ENCODE measurements at regions not wholly inside any gene's neighbourhood (a gene's known extent, or its start where the extent isn't known, plus 50 kb on each side); places are given as distances from the start of the nearest gene placed in this dataset.

GRCh38 chr7:98459529-98459928 lies 58.6 kb upstream of the BAIAP2L1 start:
- H3K9ac ChIP-seq, result no peak overlapping the region
- H3K79me2 ChIP-seq, result no peaks in the 10 kb centered on the region
- no peak overlapping the region for H3K4me2 ChIP-seq (ENCODE audit: low read length)
- H3K4me3 ChIP-seq (ENCODE audit: low read depth, low read length), result no peak overlapping the region
- no peaks in the 10 kb centered on the region for H3K9me3 ChIP-seq (ENCODE audit: control insufficient read depth, low read length)
- H3K36me3 ChIP-seq (ENCODE audit: control insufficient read depth, insufficient read depth, low read length), result no peaks in the 10 kb centered on the region
- H3K27ac ChIP-seq, result no peak overlapping the region
- no peaks in the 10 kb centered on the region for H3K27me3 ChIP-seq (ENCODE audit: control insufficient read depth, insufficient read depth, low read length)
- no peaks in the 10 kb centered on the region for H3K4me1 ChIP-seq
- TF ChIP-seq, protein P1, sequence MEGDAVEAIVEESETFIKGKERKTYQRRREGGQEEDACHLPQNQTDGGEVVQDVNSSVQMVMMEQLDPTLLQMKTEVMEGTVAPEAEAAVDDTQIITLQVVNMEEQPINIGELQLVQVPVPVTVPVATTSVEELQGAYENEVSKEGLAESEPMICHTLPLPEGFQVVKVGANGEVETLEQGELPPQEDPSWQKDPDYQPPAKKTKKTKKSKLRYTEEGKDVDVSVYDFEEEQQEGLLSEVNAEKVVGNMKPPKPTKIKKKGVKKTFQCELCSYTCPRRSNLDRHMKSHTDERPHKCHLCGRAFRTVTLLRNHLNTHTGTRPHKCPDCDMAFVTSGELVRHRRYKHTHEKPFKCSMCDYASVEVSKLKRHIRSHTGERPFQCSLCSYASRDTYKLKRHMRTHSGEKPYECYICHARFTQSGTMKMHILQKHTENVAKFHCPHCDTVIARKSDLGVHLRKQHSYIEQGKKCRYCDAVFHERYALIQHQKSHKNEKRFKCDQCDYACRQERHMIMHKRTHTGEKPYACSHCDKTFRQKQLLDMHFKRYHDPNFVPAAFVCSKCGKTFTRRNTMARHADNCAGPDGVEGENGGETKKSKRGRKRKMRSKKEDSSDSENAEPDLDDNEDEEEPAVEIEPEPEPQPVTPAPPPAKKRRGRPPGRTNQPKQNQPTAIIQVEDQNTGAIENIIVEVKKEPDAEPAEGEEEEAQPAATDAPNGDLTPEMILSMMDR (IDR thresholded peaks at IDR 0.05), result no peak
- H2AFZ ChIP-seq, result no peak overlapping the region

- H3K4me2 ChIP-seq (ENCODE audit: low read length), result no peak overlapping the region
- no peak overlapping the region for H3K4me3 ChIP-seq (ENCODE audit: low read depth, low read length)
- no peaks in the 10 kb centered on the region for H3K36me3 ChIP-seq (ENCODE audit: control insufficient read depth, insufficient read depth, low read length)
- no peaks in the 10 kb centered on the region for H3K79me2 ChIP-seq
- TF ChIP-seq, protein P1 (IDR thresholded peaks at IDR 0.05), result no peak
- H3K9me3 ChIP-seq (ENCODE audit: control insufficient read depth, low read length), result no peaks in the 10 kb centered on the region
- H3K9ac ChIP-seq, result no peak overlapping the region
- no peaks in the 10 kb centered on the region for H3K4me1 ChIP-seq
- no peak overlapping the region for H2AFZ ChIP-seq
- no peaks in the 10 kb centered on the region for H3K27me3 ChIP-seq (ENCODE audit: control insufficient read depth, insufficient read depth, low read length)
- H3K27ac ChIP-seq, result no peak overlapping the region
These were observed 57.4 kb upstream of the BAIAP2L1 start for GRCh38 chr7:98458090-98458875.

DNA sequence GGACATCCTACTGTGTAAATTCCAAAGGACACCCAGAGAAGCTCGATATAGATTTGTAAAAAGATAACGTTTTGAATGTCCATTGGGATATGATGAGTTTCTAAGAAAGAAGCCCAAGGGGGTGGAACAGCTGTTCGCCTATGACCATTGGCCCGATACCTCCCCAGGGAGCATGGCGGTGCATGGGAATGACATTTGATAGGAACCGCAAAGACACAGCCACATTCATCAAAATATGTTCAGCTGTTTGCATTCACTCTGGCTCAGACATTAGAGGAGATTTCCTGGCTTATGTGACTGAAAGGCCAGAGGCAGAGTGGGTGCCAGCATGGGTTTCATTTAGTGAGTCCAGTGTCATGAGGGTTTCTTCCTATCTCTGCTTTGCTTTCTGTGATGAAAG lies 56.0 kb upstream of the BAIAP2L1 start:
- Histone ChIP-seq H3K79me2 (no peaks in the 10 kb centered on the region), H3K4me1 (no peaks in the 10 kb centered on the region), H3K36me3 (ENCODE audit: control insufficient read depth, insufficient read depth, low read length) (no peaks in the 10 kb centered on the region), H3K4me3 (ENCODE audit: low read depth, low read length) (no peak overlapping the region), H3K27me3 (ENCODE audit: control insufficient read depth, insufficient read depth, low read length) (no peaks in the 10 kb centered on the region), H2AFZ (no peak overlapping the region), H3K4me2 (ENCODE audit: low read length) (no peak overlapping the region), H3K9me3 (ENCODE audit: control insufficient read depth, low read length) (no peaks in the 10 kb centered on the region), H3K9ac (no peak overlapping the region), H3K27ac (no peak overlapping the region)
- TF ChIP-seq, protein P1 (IDR thresholded peaks at IDR 0.05), result no peak

DNA sequence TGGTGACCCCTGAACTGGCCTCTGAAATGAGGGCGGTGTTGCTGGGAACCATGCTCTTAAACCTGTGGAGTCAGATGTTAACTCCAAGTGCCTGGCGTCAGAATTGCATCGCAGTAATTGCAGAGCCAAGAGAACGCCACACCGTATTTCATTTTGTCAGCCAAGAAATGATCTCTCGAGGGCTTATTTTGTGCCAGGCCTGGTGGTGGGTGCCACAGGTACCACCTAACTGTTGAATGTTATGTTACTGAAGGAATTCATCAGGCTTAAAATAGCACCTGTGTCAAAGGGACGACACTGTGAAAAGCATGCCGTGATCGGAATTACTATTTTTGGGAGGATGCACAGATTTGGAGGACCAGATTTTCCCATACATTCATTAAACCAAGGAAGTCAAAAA lies 51.9 kb upstream of the BAIAP2L1 start:
- no peak overlapping the region for H3K27ac ChIP-seq
- no peak overlapping the region for H3K9ac ChIP-seq
- H3K27me3 ChIP-seq (ENCODE audit: control insufficient read depth, insufficient read depth, low read length), result no peaks in the 10 kb centered on the region
- H3K36me3 ChIP-seq (ENCODE audit: control insufficient read depth, insufficient read depth, low read length), result no peaks in the 10 kb centered on the region
- H3K4me1 ChIP-seq, result no peaks in the 10 kb centered on the region
- H3K79me2 ChIP-seq, result no peaks in the 10 kb centered on the region
- TF ChIP-seq, protein P1 (IDR thresholded peaks at IDR 0.05), result no peak
- H3K4me3 ChIP-seq (ENCODE audit: low read depth, low read length), result no peak overlapping the region
- no peak overlapping the region for H2AFZ ChIP-seq
- H3K9me3 ChIP-seq (ENCODE audit: control insufficient read depth, low read length), result no peaks in the 10 kb centered on the region
- no peak overlapping the region for H3K4me2 ChIP-seq (ENCODE audit: low read length)

Measured in parathyroid adenoma (tissue), 2 donors.